Stomach (tissue), 4 donors: ENCODE measurements at regions not wholly inside any gene's neighbourhood (a gene's known extent, or its start where the extent isn't known, plus 50 kb on each side); places are given as distances from the start of the nearest gene placed in this dataset.

Experiments
- CTCF ChIP-seq, 7 experiments: fragments of 450-650 bp in 4 of 7; fragments of 200-600 bp in 3 of 7; sonication (generic) in 3 of 7; IDR thresholded peaks; one replicate each; pipeline ENCODE4 v1.5.1; 2016 to 2019; ENCODE audit warnings: antibody characterized with exemption in 7 of 7, control low read depth in 2 of 7, mild to moderate bottlenecking in 1 of 7
- POLR2A ChIP-seq, 4 donors: fragments of 450-650 bp; IDR thresholded peaks; one replicate each; pipeline ENCODE4 v1.6.1; 2016; ENCODE audit warnings: antibody characterized with exemption in 4 of 4, control low read depth in 2 of 4, mild to moderate bottlenecking in 1 of 4, moderate library complexity in 1 of 4

GRCh38 chr15:39333393-39333792, 247.5 kb upstream of the THBS1 start:
- no peak for TF ChIP-seq CTCF (IDR thresholded peaks at IDR 0.05)
- no peak for TF ChIP-seq POLR2A (IDR thresholded peaks at IDR 0.05)
